ENCODE measurements at regions not wholly inside any gene's neighbourhood (a gene's known extent, or its start where the extent isn't known, plus 50 kb on each side); places are given as distances from the start of the nearest gene placed in this dataset.

GRCh38 chr18:73683409-73684238 lies 464.0 kb downstream of the FBXO15 start:
- Histone ChIP-seq H3K4me1 (no peaks in the 10 kb centered on the region), H3K9me3 (no peaks in the 10 kb centered on the region), H3K4me3 (no peak overlapping the region), H3K27me3 (ENCODE audit: low read depth) (no peaks in the 10 kb centered on the region), H3K27ac (no peak overlapping the region), H3K36me3 (no peaks in the 10 kb centered on the region)
- no peak for ATAC-seq
- DNase-seq = no peak
- intact Hi-C loops (cut with DNase I) = no loop called here
- TF ChIP-seq, protein P1, sequence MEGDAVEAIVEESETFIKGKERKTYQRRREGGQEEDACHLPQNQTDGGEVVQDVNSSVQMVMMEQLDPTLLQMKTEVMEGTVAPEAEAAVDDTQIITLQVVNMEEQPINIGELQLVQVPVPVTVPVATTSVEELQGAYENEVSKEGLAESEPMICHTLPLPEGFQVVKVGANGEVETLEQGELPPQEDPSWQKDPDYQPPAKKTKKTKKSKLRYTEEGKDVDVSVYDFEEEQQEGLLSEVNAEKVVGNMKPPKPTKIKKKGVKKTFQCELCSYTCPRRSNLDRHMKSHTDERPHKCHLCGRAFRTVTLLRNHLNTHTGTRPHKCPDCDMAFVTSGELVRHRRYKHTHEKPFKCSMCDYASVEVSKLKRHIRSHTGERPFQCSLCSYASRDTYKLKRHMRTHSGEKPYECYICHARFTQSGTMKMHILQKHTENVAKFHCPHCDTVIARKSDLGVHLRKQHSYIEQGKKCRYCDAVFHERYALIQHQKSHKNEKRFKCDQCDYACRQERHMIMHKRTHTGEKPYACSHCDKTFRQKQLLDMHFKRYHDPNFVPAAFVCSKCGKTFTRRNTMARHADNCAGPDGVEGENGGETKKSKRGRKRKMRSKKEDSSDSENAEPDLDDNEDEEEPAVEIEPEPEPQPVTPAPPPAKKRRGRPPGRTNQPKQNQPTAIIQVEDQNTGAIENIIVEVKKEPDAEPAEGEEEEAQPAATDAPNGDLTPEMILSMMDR (IDR thresholded peaks at IDR 0.05) = no peak

DNA sequence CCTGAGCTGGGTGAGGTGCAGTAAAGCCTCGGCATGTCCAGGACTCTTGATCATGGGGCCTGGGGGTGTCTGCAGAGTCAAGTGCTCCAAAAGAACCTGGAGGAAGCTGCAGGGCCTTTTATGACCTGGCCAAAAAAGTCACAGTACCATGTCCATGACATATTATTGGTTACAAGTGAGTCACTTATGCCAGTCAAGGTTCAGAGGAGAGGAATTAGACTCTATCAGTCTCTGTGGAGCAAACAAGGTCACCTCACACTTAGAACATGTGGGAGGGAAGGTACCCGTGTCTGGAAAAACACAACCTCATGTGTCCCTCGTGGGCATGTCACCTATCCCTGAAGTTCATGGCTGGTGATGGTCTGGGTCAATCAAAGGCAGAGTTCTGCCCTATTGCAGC lies 465.7 kb downstream of the FBXO15 start:
- Histone ChIP-seq H3K4me1 (no peaks in the 10 kb centered on the region), H3K27ac (no peak overlapping the region), H3K9me3 (no peaks in the 10 kb centered on the region), H3K4me3 (no peak overlapping the region), H3K36me3 (no peaks in the 10 kb centered on the region), H3K27me3 (ENCODE audit: low read depth) (no peaks in the 10 kb centered on the region)
- intact Hi-C loops (cut with DNase I) = no loop called here
- ATAC-seq = no peak
- DNase-seq = no peak
- TF ChIP-seq, protein P1 (IDR thresholded peaks at IDR 0.05) = no peak

GRCh38 chr18:73681398-73681797 lies 466.2 kb downstream of the FBXO15 start:
- intact Hi-C loops (cut with DNase I) = no loop called here
- H3K4me3 ChIP-seq = no peak overlapping the region
- H3K27me3 ChIP-seq (ENCODE audit: low read depth) = no peaks in the 10 kb centered on the region
- ATAC-seq (no peak), DNase-seq (no peak)
- H3K9me3 ChIP-seq = no peaks in the 10 kb centered on the region
- H3K36me3 ChIP-seq = no peaks in the 10 kb centered on the region
- H3K27ac ChIP-seq = no peak overlapping the region
- TF ChIP-seq, protein P1 (IDR thresholded peaks at IDR 0.05) = no peak
- no peaks in the 10 kb centered on the region for H3K4me1 ChIP-seq

- DNase-seq = no peak
- intact Hi-C loops (cut with DNase I) = no loop called here
- H3K9me3 ChIP-seq = no peaks in the 10 kb centered on the region
- ATAC-seq = no peak
- H3K27me3 ChIP-seq (ENCODE audit: low read depth) = no peaks in the 10 kb centered on the region
- H3K27ac ChIP-seq = no peak overlapping the region
- H3K4me1 ChIP-seq = no peaks in the 10 kb centered on the region
- TF ChIP-seq, protein P1 (IDR thresholded peaks at IDR 0.05) = no peak
- H3K4me3 ChIP-seq = no peak overlapping the region
- no peaks in the 10 kb centered on the region for H3K36me3 ChIP-seq
Observed at GRCh38 chr18:73679941-73680712, 467.5 kb downstream of the FBXO15 start.

GRCh38 chr18:73677450-73677849 lies 470.2 kb downstream of the FBXO15 start:
- H3K27me3 ChIP-seq (ENCODE audit: low read depth) = no peaks in the 10 kb centered on the region
- no peak for ATAC-seq
- no peak for DNase-seq
- TF ChIP-seq, protein P1 (IDR thresholded peaks at IDR 0.05) = no peak
- H3K4me3 ChIP-seq = no peak overlapping the region
- no peaks in the 10 kb centered on the region for H3K4me1 ChIP-seq
- no peaks in the 10 kb centered on the region for H3K36me3 ChIP-seq
- no peaks in the 10 kb centered on the region for H3K9me3 ChIP-seq
- H3K27ac ChIP-seq = no peak overlapping the region
- intact Hi-C loops (cut with DNase I) = no loop called here
